ENCODE measurements at regions not wholly inside any gene's neighbourhood (a gene's known extent, or its start where the extent isn't known, plus 50 kb on each side); places are given as distances from the start of the nearest gene placed in this dataset.

GRCh38 chr11:109480251-109480650 is 58.3 kb downstream of the C11orf87 start:
- TF ChIP-seq CTCF (IDR thresholded peaks at IDR 0.05) (no peak), POLR2A (IDR thresholded peaks at IDR 0.05) (no peak)
